GM12878 (cell line): ENCODE measurements at regions not wholly inside any gene's neighbourhood (a gene's known extent, or its start where the extent isn't known, plus 50 kb on each side); places are given as distances from the start of the nearest gene placed in this dataset.

Source experiments
- ATAC-seq: fragments of 200-7000 bp; cut with Tn5 transposase; 3 replicates; pipeline ENCODE4 v1.9.1; 2020; ENCODE audit warnings: mild to moderate bottlenecking, moderate library complexity
- BruUV-seq: library from RNA; stranded (reverse); fragments of 400-500 nt; replicated peaks from 2 replicates; lab custom pipeline; 2021; lab: Mats Ljungman, UMichigan
- CTCF ChIA-PET: fragments of 300-600 bp; sonication (Branson Sonifier 250); formaldehyde crosslinking; extraction: SDS; loops from one replicate; lab custom pipeline; 2021; ENCODE audit warnings: inconsistent platforms; lab: Yijun Ruan, JAX
- POLR2A ChIA-PET: fragments of 350-600 bp; formaldehyde crosslinking; extraction: SDS; loops from one replicate; lab custom pipeline; 2021; ENCODE audit warnings: inconsistent platforms; lab: Charles Lee
- RAD21 ChIA-PET: fragments of 300-600 bp; sonication (Branson Sonifier 250); formaldehyde crosslinking; loops from one replicate; lab custom pipeline; 2023; ENCODE audit warnings: antibody characterized with exemption; ENCODE audit not compliant: unreplicated experiment; lab: Charles Lee
- SMC1A ChIA-PET: fragments of 300-600 bp; sonication (Branson Sonifier 250); formaldehyde crosslinking; loops from one replicate; lab custom pipeline; 2023; ENCODE audit not compliant: unreplicated experiment, uncharacterized antibody; lab: Charles Lee
- DNase-seq: peaks from one replicate; pipeline ENCODE4 v3.0.0-alpha.2; 2011; ENCODE audit warnings: low read depth, low spot score
- FAIRE-seq: peaks from 3 replicates; lab custom pipeline; 2011; peaks lifted over from hg19 to GRCh38; lab: Jason Lieb, UNC
- H2AFZ ChIP-seq: 2 replicates; pipeline ENCODE4 v1.6.0; 2011; ENCODE audit warnings: low read depth, low read length, control low read depth; ENCODE audit not compliant: control insufficient read depth
- H3K27ac ChIP-seq: 2 replicates; pipeline ENCODE4 v1.5.1; 2011; ENCODE audit warnings: control low read depth; ENCODE audit not compliant: control insufficient read depth, insufficient read depth
- H3K27me3 ChIP-seq, 2 experiments: replicated peaks in 1 of 2; 2 replicates each; pipeline versions ENCODE4 v1.6.0 to v1.6.1; 2011; ENCODE audit warnings: low read length in 1 of 2; ENCODE audit not compliant: control insufficient read depth in 2 of 2, insufficient read depth in 2 of 2
- H3K36me3 ChIP-seq, 2 experiments: 2 replicates each; pipeline ENCODE4 v1.5.1; 2011; ENCODE audit warnings: low read length in 1 of 2; ENCODE audit not compliant: control insufficient read depth in 2 of 2, insufficient read depth in 2 of 2
- H3K4me1 ChIP-seq: 2 replicates; pipeline ENCODE4 v1.6.1; 2011; ENCODE audit warnings: mild to moderate bottlenecking, low read length, moderate library complexity, mixed read lengths; ENCODE audit not compliant: control insufficient read depth, insufficient read depth
- H3K4me2 ChIP-seq: 2 replicates; pipeline ENCODE4 v1.6.0; 2011; ENCODE audit warnings: control low read depth; ENCODE audit not compliant: control insufficient read depth, insufficient read depth
- H3K4me3 ChIP-seq: fragments of 200-600 bp; sonication (generic); 2 replicates; pipeline ENCODE4 v1.5.1; 2016
- H3K79me2 ChIP-seq: 2 replicates; pipeline ENCODE4 v1.6.0; 2011; ENCODE audit warnings: low read length; ENCODE audit not compliant: control insufficient read depth, insufficient read depth
- H3K9ac ChIP-seq: 2 replicates; pipeline ENCODE4 v1.8.0; 2011; ENCODE audit warnings: low read length, control low read depth, mixed read lengths; ENCODE audit not compliant: control insufficient read depth, insufficient read depth
- H3K9me3 ChIP-seq: replicated peaks from 3 replicates; pipeline ENCODE4 v1.5.1; 2011; ENCODE audit warnings: mild to moderate bottlenecking, low read length; ENCODE audit not compliant: control insufficient read depth, insufficient read depth
- H4K20me1 ChIP-seq: 2 replicates; pipeline ENCODE4 v1.6.0; 2011; ENCODE audit not compliant: control insufficient read depth, insufficient read depth
- CHD4 ChIP-seq: fragments of 200-600 bp; sonication (generic); IDR thresholded peaks from 2 replicates; pipeline ENCODE4 v1.6.1; 2016; ENCODE audit warnings: mild to moderate bottlenecking
- HDAC6 ChIP-seq: fragments of 200-600 bp; sonication (generic); IDR thresholded peaks from one replicate; pipeline ENCODE4 v1.8.0; 2017; ENCODE audit warnings: antibody characterized with exemption; ENCODE audit not compliant: unreplicated experiment
- IKZF1 ChIP-seq: fragments of 450-650 bp; conservative IDR thresholded peaks from 2 replicates; pipeline ENCODE4 v1.6.1; 2017; ENCODE audit warnings: antibody characterized with exemption, mild to moderate bottlenecking
- MTA2 ChIP-seq: fragments of 450-650 bp; IDR thresholded peaks from 2 replicates; pipeline ENCODE4 v1.6.1; 2016; ENCODE audit warnings: low read depth, mild to moderate bottlenecking, moderate library complexity
- MXI1 ChIP-seq: fragments of 150-350 bp; IDR thresholded peaks from 2 replicates; pipeline ENCODE4 v1.6.1; 2011; ENCODE audit warnings: low read depth, mild to moderate bottlenecking, inconsistent platforms, low read length, improper control_type of control experiment
- NFYA ChIP-seq: IDR thresholded peaks from 2 replicates; pipeline ENCODE4 v1.6.1; 2011; ENCODE audit warnings: low read depth, mild to moderate bottlenecking, low read length, improper control_type of control experiment, borderline replicate concordance
- NR2C2 ChIP-seq: IDR thresholded peaks from 2 replicates; pipeline ENCODE4 v1.6.1; 2011; ENCODE audit warnings: borderline replicate concordance, low read depth; ENCODE audit not compliant: control insufficient read depth, insufficient read length
- RAD51 ChIP-seq: fragments of 450-650 bp; IDR thresholded peaks from 2 replicates; pipeline ENCODE4 v1.6.1; 2016; ENCODE audit warnings: moderate library complexity, mild to moderate bottlenecking, inconsistent platforms
- RUNX3 ChIP-seq: IDR thresholded peaks from 2 replicates; pipeline ENCODE4 v1.6.1; 2012; ENCODE audit warnings: low read length, inconsistent platforms
- SREBF1 ChIP-seq: IDR thresholded peaks from 2 replicates; pipeline ENCODE4 v1.6.1; 2012; ENCODE audit warnings: mild to moderate bottlenecking, low read length
- STAT3 ChIP-seq: IDR thresholded peaks from 2 replicates; pipeline ENCODE4 v1.6.1; 2011; ENCODE audit warnings: low read depth, low read length, improper control_type of control experiment
- WRNIP1 ChIP-seq: IDR thresholded peaks from 2 replicates; pipeline ENCODE4 v1.6.1; 2011; ENCODE audit warnings: low read depth, low read length, improper control_type of control experiment, borderline replicate concordance
- WGBS: methylation state at CpG from one replicate; pipeline ENCODE4 v1.1.6; 2016; ENCODE audit warnings: low lambda C conversion rate; ENCODE audit not compliant: insufficient replicate concordance, insufficient coverage; ENCODE audit errors: missing lambda C conversion rate; 5-methylcytosine and 5-hydroxymethylcytosine counted together
- in situ Hi-C: fragments of 300-500 bp; cut with MboI; formaldehyde crosslinking; loops from 9 replicates; pipeline ENCODE4 v1.14.3; 2018; ENCODE audit warnings: mixed read lengths
- intact Hi-C: fragments of 100-400 bp; cut with micrococcal nuclease; formaldehyde crosslinking; loops from one replicate; pipeline ENCODE4 v1.14.2; 2022; ENCODE audit not compliant: unreplicated experiment
- TF ChIP-seq, protein P1 (sequence below): IDR thresholded peaks from 2 replicates; pipeline ENCODE4 v1.6.1; 2011; ENCODE audit warnings: low read depth, mild to moderate bottlenecking, low read length, moderate library complexity, borderline replicate concordance; ENCODE audit errors: extremely low read depth
- TF ChIP-seq, protein P2 (sequence below): IDR thresholded peaks from 2 replicates; pipeline ENCODE4 v1.6.1; 2012; ENCODE audit warnings: low read length, inconsistent platforms

DNA sequence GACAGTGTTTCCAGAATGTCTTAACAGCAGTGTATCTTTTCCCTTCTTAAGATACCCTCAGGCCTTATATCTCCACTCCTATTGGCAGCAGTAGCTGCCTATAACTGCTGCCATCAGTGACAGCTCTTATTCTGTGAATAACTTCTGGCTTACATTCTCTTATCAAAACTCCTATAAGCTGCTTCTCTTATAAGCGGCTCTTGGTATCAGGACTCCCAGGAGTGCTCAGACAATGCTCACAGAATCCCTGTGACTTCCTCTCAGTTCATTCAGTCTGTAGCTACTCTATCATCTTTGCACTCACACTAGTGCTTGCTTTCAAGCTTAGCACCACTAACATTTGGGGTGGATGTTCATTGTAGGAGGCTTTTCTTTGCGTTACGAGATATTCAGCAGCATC is 143.7 kb upstream of the CDH7 start:
- Histone ChIP-seq H3K4me3 (no peak overlapping the region), H3K79me2 (no peaks in the 10 kb centered on the region), H3K27ac (no peak overlapping the region), H4K20me1 (no peaks in the 10 kb centered on the region), H3K36me3 (no peaks in the 10 kb centered on the region), H3K4me2 (no peak overlapping the region)
- intact Hi-C loops: no loop called here
- BruUV-seq: no TSS peak
- RAD21 ChIA-PET: no interaction called here
- TF ChIP-seq, protein P1, sequence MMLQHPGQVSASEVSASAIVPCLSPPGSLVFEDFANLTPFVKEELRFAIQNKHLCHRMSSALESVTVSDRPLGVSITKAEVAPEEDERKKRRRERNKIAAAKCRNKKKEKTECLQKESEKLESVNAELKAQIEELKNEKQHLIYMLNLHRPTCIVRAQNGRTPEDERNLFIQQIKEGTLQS: no peak
- no peak for TF ChIP-seq HDAC6
- TF ChIP-seq IKZF1: no peak
- no peak for TF ChIP-seq NFYA
- no peak for TF ChIP-seq WRNIP1
- no peak for TF ChIP-seq STAT3
- TF ChIP-seq MXI1: no peak
- TF ChIP-seq RUNX3: no peak
- TF ChIP-seq MTA2: no peak
- TF ChIP-seq NR2C2: no peak
- no peak for TF ChIP-seq SREBF1
- TF ChIP-seq CHD4: no peak
- TF ChIP-seq RAD51: no peak
- TF ChIP-seq, protein P2, sequence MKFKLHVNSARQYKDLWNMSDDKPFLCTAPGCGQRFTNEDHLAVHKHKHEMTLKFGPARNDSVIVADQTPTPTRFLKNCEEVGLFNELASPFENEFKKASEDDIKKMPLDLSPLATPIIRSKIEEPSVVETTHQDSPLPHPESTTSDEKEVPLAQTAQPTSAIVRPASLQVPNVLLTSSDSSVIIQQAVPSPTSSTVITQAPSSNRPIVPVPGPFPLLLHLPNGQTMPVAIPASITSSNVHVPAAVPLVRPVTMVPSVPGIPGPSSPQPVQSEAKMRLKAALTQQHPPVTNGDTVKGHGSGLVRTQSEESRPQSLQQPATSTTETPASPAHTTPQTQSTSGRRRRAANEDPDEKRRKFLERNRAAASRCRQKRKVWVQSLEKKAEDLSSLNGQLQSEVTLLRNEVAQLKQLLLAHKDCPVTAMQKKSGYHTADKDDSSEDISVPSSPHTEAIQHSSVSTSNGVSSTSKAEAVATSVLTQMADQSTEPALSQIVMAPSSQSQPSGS: no peak
- TF ChIP-seq, all 136 proteins: peak for 0
- POLR2A ChIA-PET: no interaction called here
- SMC1A ChIA-PET: no interaction called here
- Histone ChIP-seq H3K9me3 (no peaks in the 10 kb centered on the region), H3K27me3 (no peaks in the 10 kb centered on the region), H2AFZ (no peak overlapping the region), H3K4me1 (no peaks in the 10 kb centered on the region), H3K9ac (no peak overlapping the region)
- DNase-seq (no peak), ATAC-seq (no peak), FAIRE-seq (no peak)
- CTCF ChIA-PET: no interaction called here
- in situ Hi-C loops: no loop called here
- 45% methylated on average over 3 of the region's 3 CpGs for WGBS
